ENCODE measurements at regions not wholly inside any gene's neighbourhood (a gene's known extent, or its start where the extent isn't known, plus 50 kb on each side); places are given as distances from the start of the nearest gene placed in this dataset.

DNA sequence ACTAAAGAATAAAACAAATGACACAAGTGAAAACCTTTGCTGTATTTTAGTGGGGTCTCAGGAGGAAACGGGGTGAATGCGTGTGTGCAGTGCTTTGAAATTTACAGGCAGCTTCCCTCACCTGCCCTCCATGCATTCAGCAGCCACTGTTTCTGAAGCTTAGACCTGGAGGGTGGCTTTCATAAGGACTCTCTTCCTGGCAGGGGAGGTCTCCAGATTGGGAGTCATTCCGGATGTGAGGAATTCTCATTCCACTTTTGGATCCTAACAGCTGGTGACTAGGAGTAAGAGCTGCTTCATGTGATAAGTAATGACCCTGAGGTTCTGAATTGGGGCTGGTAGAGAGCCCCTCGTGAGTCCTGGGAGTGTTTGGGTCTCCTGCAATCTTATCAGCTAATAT, 192.5 kb downstream of the SH3BP4 start:
- no TSS peak for BruUV-seq (replicated peaks)
- intact Hi-C loops (cut with micrococcal nuclease) (no loop called here), dilution Hi-C loops (cut with MboI; ENCODE audit: extremely low pct_ligation_motif_present, low sequenced_read_pairs) (no loop called here)
- H3K4me3 ChIP-seq (replicated peaks in 1 of 3; ENCODE audit: insufficient read depth in 1 of 3, low read depth in 1 of 3, low read length in 3 of 3): no peak overlapping the region
- no peaks in the 10 kb centered on the region for H3K27me3 ChIP-seq (ENCODE audit: control insufficient read depth in 2 of 2, insufficient read depth in 2 of 2, low read length in 2 of 2)
- CTCF ChIA-PET: interaction anchor here (1.4 to 2.0 kb wide), 2 partner anchors 449 to 451 kb away, joined by 3 to 9 read pairs; no protein-coding TSS in a partner anchor
- no peaks in the 10 kb centered on the region for H3K4me1 ChIP-seq (ENCODE audit: control insufficient read depth, extremely low read depth, insufficient read depth, low read length)
- DNase-seq (ENCODE audit: low read depth, low spot score) (no peak), FAIRE-seq (no peak)
- no peaks in the 10 kb centered on the region for H3K36me3 ChIP-seq (ENCODE audit: control insufficient read depth in 2 of 2, extremely low read depth in 1 of 2, insufficient read depth in 2 of 2, low read length in 2 of 2)
- H2AFZ ChIP-seq (ENCODE audit: low read depth, low read length): no peak overlapping the region
- POLR2A ChIA-PET: no interaction called here
- TF ChIP-seq POLR2A (IDR thresholded peaks at IDR 0.05; ENCODE audit: low read depth, low read length): no peak
- no peak for TF ChIP-seq GATA2 (IDR thresholded peaks at IDR 0.05; ENCODE audit: insufficient read depth, insufficient read length, low read depth, low read length)
- TF ChIP-seq, protein P1, sequence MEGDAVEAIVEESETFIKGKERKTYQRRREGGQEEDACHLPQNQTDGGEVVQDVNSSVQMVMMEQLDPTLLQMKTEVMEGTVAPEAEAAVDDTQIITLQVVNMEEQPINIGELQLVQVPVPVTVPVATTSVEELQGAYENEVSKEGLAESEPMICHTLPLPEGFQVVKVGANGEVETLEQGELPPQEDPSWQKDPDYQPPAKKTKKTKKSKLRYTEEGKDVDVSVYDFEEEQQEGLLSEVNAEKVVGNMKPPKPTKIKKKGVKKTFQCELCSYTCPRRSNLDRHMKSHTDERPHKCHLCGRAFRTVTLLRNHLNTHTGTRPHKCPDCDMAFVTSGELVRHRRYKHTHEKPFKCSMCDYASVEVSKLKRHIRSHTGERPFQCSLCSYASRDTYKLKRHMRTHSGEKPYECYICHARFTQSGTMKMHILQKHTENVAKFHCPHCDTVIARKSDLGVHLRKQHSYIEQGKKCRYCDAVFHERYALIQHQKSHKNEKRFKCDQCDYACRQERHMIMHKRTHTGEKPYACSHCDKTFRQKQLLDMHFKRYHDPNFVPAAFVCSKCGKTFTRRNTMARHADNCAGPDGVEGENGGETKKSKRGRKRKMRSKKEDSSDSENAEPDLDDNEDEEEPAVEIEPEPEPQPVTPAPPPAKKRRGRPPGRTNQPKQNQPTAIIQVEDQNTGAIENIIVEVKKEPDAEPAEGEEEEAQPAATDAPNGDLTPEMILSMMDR (IDR thresholded peaks at IDR 0.05; ENCODE audit: extremely low read depth in 1 of 2, insufficient read depth in 1 of 2, low read depth in 1 of 2, low read length in 2 of 2): no peak
- no peak for TF ChIP-seq POLR2AphosphoS5 (IDR thresholded peaks at IDR 0.05; ENCODE audit: insufficient read depth, low read depth, low read length)
- TF ChIP-seq MYC (IDR thresholded peaks at IDR 0.05; ENCODE audit: low read depth, low read length): no peak
- TF ChIP-seq, protein P2, sequence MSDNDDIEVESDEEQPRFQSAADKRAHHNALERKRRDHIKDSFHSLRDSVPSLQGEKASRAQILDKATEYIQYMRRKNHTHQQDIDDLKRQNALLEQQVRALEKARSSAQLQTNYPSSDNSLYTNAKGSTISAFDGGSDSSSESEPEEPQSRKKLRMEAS (IDR thresholded peaks at IDR 0.05; ENCODE audit: insufficient read depth, insufficient read length): no peak
- no peaks in the 10 kb centered on the region for H3K9me1 ChIP-seq (replicated peaks; ENCODE audit: control insufficient read depth, extremely low read depth, insufficient read depth, low read length)
- no peaks in the 10 kb centered on the region for H3K79me2 ChIP-seq (ENCODE audit: control insufficient read depth, insufficient read depth, low read length)
- H3K9ac ChIP-seq (replicated peaks; ENCODE audit: extremely low read depth, insufficient read depth, low read length): no peak overlapping the region
- H3K4me2 ChIP-seq (ENCODE audit: insufficient read depth, low read length): no peak overlapping the region
- no peaks in the 10 kb centered on the region for H3K9me3 ChIP-seq (replicated peaks; ENCODE audit: control insufficient read depth, insufficient read depth, low read length)
- H3K27ac ChIP-seq (ENCODE audit: insufficient read depth, low read depth, low read length): no peak overlapping the region
- no peaks in the 10 kb centered on the region for H4K20me1 ChIP-seq (replicated peaks; ENCODE audit: control insufficient read depth, extremely low read depth, insufficient read depth, low read length)

DNA sequence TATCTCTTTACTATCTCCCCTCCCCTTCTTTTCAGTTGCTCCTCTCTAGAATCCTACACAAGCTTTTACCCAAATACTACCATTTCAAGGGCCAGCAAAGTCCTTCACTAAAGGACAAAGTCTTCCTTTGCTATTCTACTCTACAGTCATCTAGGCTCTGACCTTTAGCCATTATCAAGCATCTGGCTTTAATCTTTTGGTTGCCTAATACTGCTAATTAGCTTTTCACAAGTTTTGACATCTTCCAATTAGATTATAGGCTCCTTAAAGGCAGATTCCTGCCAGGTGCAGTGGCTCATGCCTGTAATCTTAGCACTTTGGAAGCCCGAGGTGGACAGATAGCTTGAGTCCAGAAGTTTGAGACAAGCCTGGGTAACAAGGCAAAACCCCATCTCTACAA, 194.4 kb downstream of the SH3BP4 start:
- BruUV-seq (replicated peaks): no TSS peak
- H3K9me3 ChIP-seq (replicated peaks; ENCODE audit: control insufficient read depth, insufficient read depth, low read length): no peaks in the 10 kb centered on the region
- no peak overlapping the region for H3K4me3 ChIP-seq (replicated peaks in 1 of 3; ENCODE audit: insufficient read depth in 1 of 3, low read depth in 1 of 3, low read length in 3 of 3)
- H3K4me2 ChIP-seq (ENCODE audit: insufficient read depth, low read length): no peak overlapping the region
- CTCF ChIA-PET: interaction anchor here (2.8 kb wide), 1 partner anchor 448 kb away, joined by 8 read pairs; no protein-coding TSS in a partner anchor
- intact Hi-C loops (cut with micrococcal nuclease): no loop called here
- POLR2A ChIA-PET: no interaction called here
- H4K20me1 ChIP-seq (replicated peaks; ENCODE audit: control insufficient read depth, extremely low read depth, insufficient read depth, low read length): no peaks in the 10 kb centered on the region
- no peak overlapping the region for H3K9ac ChIP-seq (replicated peaks; ENCODE audit: extremely low read depth, insufficient read depth, low read length)
- H3K79me2 ChIP-seq (ENCODE audit: control insufficient read depth, insufficient read depth, low read length): no peaks in the 10 kb centered on the region
- no peaks in the 10 kb centered on the region for H3K4me1 ChIP-seq (ENCODE audit: control insufficient read depth, extremely low read depth, insufficient read depth, low read length)
- no peak for FAIRE-seq
- H2AFZ ChIP-seq (ENCODE audit: low read depth, low read length): no peak overlapping the region
- TF ChIP-seq, protein P2 (IDR thresholded peaks at IDR 0.05; ENCODE audit: insufficient read depth, insufficient read length): no peak
- TF ChIP-seq FOS (IDR thresholded peaks at IDR 0.05; ENCODE audit: borderline replicate concordance, insufficient read depth, low read length) (no peak), POLR2AphosphoS5 (IDR thresholded peaks at IDR 0.05; ENCODE audit: insufficient read depth, low read depth, low read length) (no peak), EZH2 (IDR thresholded peaks at IDR 0.05; ENCODE audit: borderline replicate concordance, low read depth, low read length, severe bottlenecking) (no peak), MYC (IDR thresholded peaks at IDR 0.05; ENCODE audit: low read depth, low read length) (no peak), JUN (IDR thresholded peaks at IDR 0.05; ENCODE audit: borderline replicate concordance, insufficient read depth, insufficient read length, low read depth) (no peak), GATA2 (IDR thresholded peaks at IDR 0.05; ENCODE audit: insufficient read depth, insufficient read length, low read depth, low read length) (no peak)
- TF ChIP-seq, protein P1 (IDR thresholded peaks at IDR 0.05; ENCODE audit: extremely low read depth in 1 of 2, insufficient read depth in 1 of 2, low read depth in 1 of 2, low read length in 2 of 2): no peak
- no peak for DNase-seq (ENCODE audit: low read depth, low spot score)
- no peak overlapping the region for H3K27ac ChIP-seq (ENCODE audit: insufficient read depth, low read depth, low read length)
- H3K36me3 ChIP-seq (ENCODE audit: control insufficient read depth in 2 of 2, extremely low read depth in 1 of 2, insufficient read depth in 2 of 2, low read length in 2 of 2): no peaks in the 10 kb centered on the region
- H3K27me3 ChIP-seq (ENCODE audit: control insufficient read depth in 2 of 2, insufficient read depth in 2 of 2, low read length in 2 of 2): no peaks in the 10 kb centered on the region
- dilution Hi-C loops (cut with MboI; ENCODE audit: extremely low pct_ligation_motif_present, low sequenced_read_pairs): no loop called here
- H3K9me1 ChIP-seq (replicated peaks; ENCODE audit: control insufficient read depth, extremely low read depth, insufficient read depth, low read length): no peaks in the 10 kb centered on the region
